Activated T-cell treated with anti-CD3 and anti-CD28 coated beads, Interleukin-2, amount 50 U/mL, for 4 hours (primary cell): ENCODE measurements at regions not wholly inside any gene's neighbourhood (a gene's known extent, or its start where the extent isn't known, plus 50 kb on each side); places are given as distances from the start of the nearest gene placed in this dataset.
A peak's percentile ranks its signal among the peaks of the same experiment; 100 is the strongest.
"Not testable (repeated sequence)": the region's sequence is repeated elsewhere in the genome, so short reads cannot be mapped to it uniquely, and the experiment has no call there.

Experiments used
- ATAC-seq, 2 donors: fragments of 200-7000 bp; cut with Tn5 transposase; one replicate each; pipeline ENCODE4 v1.10.0; 2021
- DNase-seq: peaks from one replicate; pipeline ENCODE4 v3.0.0-alpha.2; 2020
- H3K27me3 Mint-ChIP-seq: one replicate; pipeline ENCODE4 v1.8.0; 2021; ENCODE audit warnings: low read depth, mixed read lengths
- H3K36me3 Mint-ChIP-seq: one replicate; pipeline ENCODE4 v1.8.0; 2022; ENCODE audit warnings: mixed read lengths; ENCODE audit not compliant: insufficient read depth
- H3K4me1 Mint-ChIP-seq: one replicate; pipeline ENCODE4 v1.8.0; 2021; ENCODE audit warnings: low read depth, mixed read lengths
- H3K4me3 Mint-ChIP-seq: one replicate; pipeline ENCODE4 v1.8.0; 2021; ENCODE audit warnings: mild to moderate bottlenecking, moderate library complexity, mixed read lengths
- H3K9me3 Mint-ChIP-seq: one replicate; pipeline ENCODE4 v1.8.0; 2021; ENCODE audit warnings: mixed read lengths

- DNase-seq (no peak), ATAC-seq (no peak)
- H3K9me3 Mint-ChIP-seq = no peaks in the 10 kb centered on the region
- no peaks in the 10 kb centered on the region for H3K4me1 Mint-ChIP-seq
- no peaks in the 10 kb centered on the region for H3K27me3 Mint-ChIP-seq
- no peak overlapping the region for H3K4me3 Mint-ChIP-seq
- H3K36me3 Mint-ChIP-seq = no peaks in the 10 kb centered on the region
These were observed 111.2 kb upstream of the HSFY2 start for GRCh38 chrY:18884748-18885147.

GRCh38 chrY:18869145-18869544, 95.6 kb upstream of the HSFY2 start:
- DNase-seq, H3K27me3 Mint-ChIP-seq, H3K9me3 Mint-ChIP-seq, H3K4me1 Mint-ChIP-seq, H3K4me3 Mint-ChIP-seq, ATAC-seq, H3K36me3 Mint-ChIP-seq: not testable (repeated sequence)

GRCh38 chrY:18866887-18867551, 93.5 kb upstream of the HSFY2 start:
- not testable (repeated sequence) for H3K4me3 Mint-ChIP-seq, H3K36me3 Mint-ChIP-seq, H3K27me3 Mint-ChIP-seq, ATAC-seq, DNase-seq, H3K9me3 Mint-ChIP-seq, H3K4me1 Mint-ChIP-seq

GRCh38 chrY:18860856-18861255, 87.3 kb upstream of the HSFY2 start:
- peak in 1 of 2 donors; percentile 40 for ATAC-seq
- not testable (repeated sequence) for H3K4me3 Mint-ChIP-seq, DNase-seq, H3K27me3 Mint-ChIP-seq, H3K36me3 Mint-ChIP-seq, H3K4me1 Mint-ChIP-seq, H3K9me3 Mint-ChIP-seq

- not testable (repeated sequence) for H3K4me3 Mint-ChIP-seq, ATAC-seq, DNase-seq, H3K27me3 Mint-ChIP-seq, H3K4me1 Mint-ChIP-seq, H3K36me3 Mint-ChIP-seq, H3K9me3 Mint-ChIP-seq
These were observed 85.1 kb upstream of the HSFY2 start for GRCh38 chrY:18858484-18859191.

GRCh38 chrY:18855184-18855583, 81.6 kb upstream of the HSFY2 start:
- not testable (repeated sequence) for H3K27me3 Mint-ChIP-seq, DNase-seq, H3K4me3 Mint-ChIP-seq, ATAC-seq, H3K9me3 Mint-ChIP-seq, H3K4me1 Mint-ChIP-seq, H3K36me3 Mint-ChIP-seq

- H3K4me3 Mint-ChIP-seq, DNase-seq, H3K9me3 Mint-ChIP-seq, H3K4me1 Mint-ChIP-seq, H3K36me3 Mint-ChIP-seq, ATAC-seq, H3K27me3 Mint-ChIP-seq: not testable (repeated sequence)
These were observed 79.8 kb upstream of the HSFY2 start for GRCh38 chrY:18853323-18853722.

- not testable (repeated sequence) for H3K4me1 Mint-ChIP-seq, H3K4me3 Mint-ChIP-seq, H3K9me3 Mint-ChIP-seq, DNase-seq, H3K36me3 Mint-ChIP-seq, H3K27me3 Mint-ChIP-seq, ATAC-seq
These were observed 63.1 kb upstream of the HSFY2 start for GRCh38 chrY:18836643-18837042.
